ENCODE measurements at regions not wholly inside any gene's neighbourhood (a gene's known extent, or its start where the extent isn't known, plus 50 kb on each side); places are given as distances from the start of the nearest gene placed in this dataset.

- no peak overlapping the region for H3K4me3 ChIP-seq
- H3F3A ChIP-seq (ENCODE audit: low read depth): no peaks in the 10 kb centered on the region
- H2AFZ ChIP-seq (replicated peaks): no peak overlapping the region
- no peak overlapping the region for H3K4me2 ChIP-seq
- Mint-ChIP-seq H3K4me3 (no peak overlapping the region), H3K4me1 (no peaks in the 10 kb centered on the region), H3K27me3 (ENCODE audit: insufficient read depth, low read depth) (no peaks in the 10 kb centered on the region), H3K36me3 (no peaks in the 10 kb centered on the region), H3K9me3 (no peaks in the 10 kb centered on the region), H3K27ac (no peak overlapping the region)
- H3K36me3 ChIP-seq: no peaks in the 10 kb centered on the region
- no peaks in the 10 kb centered on the region for H3K27me3 ChIP-seq
- H3K9ac ChIP-seq: no peak overlapping the region
- H3K79me2 ChIP-seq (ENCODE audit: low read depth): no peaks in the 10 kb centered on the region
- H3K9me3 ChIP-seq (ENCODE audit: low read depth): no peaks in the 10 kb centered on the region
- H4K20me1 ChIP-seq (ENCODE audit: low read depth): no peaks in the 10 kb centered on the region
- no peak for DNase-seq (ENCODE audit: low spot score)
- no peaks in the 10 kb centered on the region for H3K4me1 ChIP-seq
- H3K27ac ChIP-seq: no peak overlapping the region
- TF ChIP-seq EZH2 (IDR thresholded peaks at IDR 0.05) (no peak), CTCF (IDR thresholded peaks at IDR 0.05) (no peak), EZH2phosphoT487 (IDR thresholded peaks at IDR 0.05) (no peak)
Observed at GRCh38 chr3:74366331-74366730, 248.1 kb downstream of the CNTN3 start.

DNA sequence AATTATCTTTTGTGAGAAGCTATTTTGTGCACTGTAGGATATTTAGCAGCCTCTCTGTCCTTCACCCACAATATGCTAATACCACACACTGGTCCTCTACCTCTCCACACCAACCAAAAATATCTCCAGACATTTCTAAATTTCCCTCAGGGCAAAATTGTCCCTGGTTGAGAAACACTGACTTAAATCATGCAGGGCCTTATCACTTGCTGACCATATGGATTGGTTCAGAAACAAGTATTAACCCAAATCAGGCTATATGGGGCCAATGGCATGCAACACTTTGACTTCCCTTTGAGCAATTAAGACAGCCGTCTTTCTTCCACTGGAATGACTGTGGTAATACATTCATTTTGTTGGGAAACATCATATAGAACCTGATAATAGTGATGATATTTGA, 251.1 kb downstream of the CNTN3 start:
- no peaks in the 10 kb centered on the region for H3K36me3 ChIP-seq
- H3K9ac ChIP-seq: no peak overlapping the region
- no peaks in the 10 kb centered on the region for H4K20me1 ChIP-seq (ENCODE audit: low read depth)
- no peak overlapping the region for H3K4me2 ChIP-seq
- H3K4me3 ChIP-seq: no peak overlapping the region
- no peak for DNase-seq (ENCODE audit: low spot score)
- no peak overlapping the region for H3K4me3 Mint-ChIP-seq
- H3K4me1 ChIP-seq: no peaks in the 10 kb centered on the region
- no peaks in the 10 kb centered on the region for H3K9me3 ChIP-seq (ENCODE audit: low read depth)
- H3K9me3 Mint-ChIP-seq: peaks cover 2% of the 10 kb centered on the region
- H3K27me3 Mint-ChIP-seq (ENCODE audit: insufficient read depth, low read depth): no peaks in the 10 kb centered on the region
- no peak overlapping the region for H3K27ac ChIP-seq
- H3K36me3 Mint-ChIP-seq: no peaks in the 10 kb centered on the region
- no peaks in the 10 kb centered on the region for H3K79me2 ChIP-seq (ENCODE audit: low read depth)
- H3K27ac Mint-ChIP-seq: no peak overlapping the region
- no peak for TF ChIP-seq CTCF (IDR thresholded peaks at IDR 0.05)
- H3F3A ChIP-seq (ENCODE audit: low read depth): no peaks in the 10 kb centered on the region
- H2AFZ ChIP-seq (replicated peaks): no peak overlapping the region
- no peaks in the 10 kb centered on the region for H3K27me3 ChIP-seq
- H3K4me1 Mint-ChIP-seq: no peaks in the 10 kb centered on the region

DNA sequence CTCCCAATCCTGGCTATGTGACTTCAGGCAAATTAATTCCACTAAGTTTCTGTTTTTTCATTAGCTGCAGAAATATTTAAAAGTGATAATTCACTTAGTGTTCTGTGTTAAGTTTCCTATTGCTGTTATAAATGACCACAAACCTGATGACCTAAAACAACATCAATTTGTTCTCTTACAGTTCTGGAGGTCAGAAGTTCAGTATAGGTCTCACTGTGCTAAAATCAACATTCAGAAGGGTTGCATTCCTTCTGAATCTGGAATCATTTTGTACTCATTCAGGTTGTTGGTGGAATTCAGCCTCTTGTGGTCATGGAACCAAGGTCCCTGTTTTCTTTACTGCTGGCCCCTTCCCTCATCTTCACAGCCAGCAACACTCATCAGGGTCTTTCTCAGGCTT, 254.1 kb downstream of the CNTN3 start:
- Histone ChIP-seq H2AFZ (replicated peaks) (no peak overlapping the region), H3K9me3 (ENCODE audit: low read depth) (no peaks in the 10 kb centered on the region), H3K4me1 (no peaks in the 10 kb centered on the region), H3K36me3 (no peaks in the 10 kb centered on the region), H4K20me1 (ENCODE audit: low read depth) (no peaks in the 10 kb centered on the region), H3K4me2 (no peak overlapping the region), H3K4me3 (no peak overlapping the region), H3K27ac (no peak overlapping the region), H3K27me3 (no peaks in the 10 kb centered on the region), H3K9ac (no peak overlapping the region), H3F3A (ENCODE audit: low read depth) (no peaks in the 10 kb centered on the region), H3K79me2 (ENCODE audit: low read depth) (no peaks in the 10 kb centered on the region)
- Mint-ChIP-seq H3K27ac (no peak overlapping the region), H3K27me3 (ENCODE audit: insufficient read depth, low read depth) (no peaks in the 10 kb centered on the region), H3K4me3 (no peak overlapping the region), H3K4me1 (no peaks in the 10 kb centered on the region), H3K9me3 (peaks cover 2% of the 10 kb centered on the region), H3K36me3 (no peaks in the 10 kb centered on the region)
- TF ChIP-seq EZH2phosphoT487 (IDR thresholded peaks at IDR 0.05): no peak
- TF ChIP-seq EZH2 (IDR thresholded peaks at IDR 0.05): no peak
- TF ChIP-seq CTCF (IDR thresholded peaks at IDR 0.05): no peak
- no peak for DNase-seq (ENCODE audit: low spot score)

- Histone ChIP-seq H3F3A (ENCODE audit: low read depth) (no peaks in the 10 kb centered on the region), H3K79me2 (ENCODE audit: low read depth) (no peaks in the 10 kb centered on the region)
Observed at GRCh38 chr3:74357881-74358280, 256.6 kb downstream of the CNTN3 start.

More at GRCh38 chr3:74357881-74358280, 256.6 kb downstream of the CNTN3 start:
- no peaks in the 10 kb centered on the region for H3K4me1 ChIP-seq
- H3K4me3 ChIP-seq: no peak overlapping the region
- no peak overlapping the region for H3K27ac Mint-ChIP-seq
- no peak overlapping the region for H2AFZ ChIP-seq (replicated peaks)
- H3K27me3 Mint-ChIP-seq (ENCODE audit: insufficient read depth, low read depth): no peaks in the 10 kb centered on the region
- DNase-seq (ENCODE audit: low spot score): no peak
- TF ChIP-seq CTCF (IDR thresholded peaks at IDR 0.05): no peak
- no peak for TF ChIP-seq EZH2phosphoT487 (IDR thresholded peaks at IDR 0.05)
- TF ChIP-seq EZH2 (IDR thresholded peaks at IDR 0.05): no peak
- no peak overlapping the region for H3K4me2 ChIP-seq
- no peaks in the 10 kb centered on the region for H3K27me3 ChIP-seq
- H3K9ac ChIP-seq: no peak overlapping the region
- H3K36me3 Mint-ChIP-seq: no peaks in the 10 kb centered on the region
- no peaks in the 10 kb centered on the region for H4K20me1 ChIP-seq (ENCODE audit: low read depth)
- peaks cover 2% of the 10 kb centered on the region for H3K9me3 Mint-ChIP-seq
- no peaks in the 10 kb centered on the region for H3K4me1 Mint-ChIP-seq
- no peak overlapping the region for H3K4me3 Mint-ChIP-seq
- no peaks in the 10 kb centered on the region for H3K9me3 ChIP-seq (ENCODE audit: low read depth)
- no peak overlapping the region for H3K27ac ChIP-seq
- H3K36me3 ChIP-seq: peaks cover 3% of the 10 kb centered on the region

Measured in neural progenitor cell (in vitro differentiated cells).